H9 (cell line): ENCODE measurements at regions not wholly inside any gene's neighbourhood (a gene's known extent, or its start where the extent isn't known, plus 50 kb on each side); places are given as distances from the start of the nearest gene placed in this dataset.
"Not testable (repeated sequence)": the region's sequence is repeated elsewhere in the genome, so short reads cannot be mapped to it uniquely, and the experiment has no call there.

Experiments used
- DNase-seq: peaks from one replicate; pipeline ENCODE4 v3.0.0-alpha.2; 2017
- H2AFZ ChIP-seq: one replicate; pipeline ENCODE4 v1.6.1; 2013; ENCODE audit warnings: mild to moderate bottlenecking, low read length, control low read depth, moderate library complexity
- H2AK5ac ChIP-seq: 2 replicates; pipeline ENCODE4 v1.6.1; 2013; ENCODE audit warnings: low read length, control low read depth, mixed read lengths; ENCODE audit not compliant: insufficient read length
- H2BK120ac ChIP-seq: one replicate; pipeline ENCODE4 v1.6.1; 2013; ENCODE audit warnings: low read depth, mild to moderate bottlenecking, low read length, control low read depth, inconsistent platforms; ENCODE audit not compliant: poor library complexity, severe bottlenecking
- H2BK12ac ChIP-seq: 2 replicates; pipeline ENCODE4 v1.6.1; 2013; ENCODE audit warnings: low read length, control low read depth, mixed read lengths, low read depth; ENCODE audit not compliant: insufficient read length
- H2BK15ac ChIP-seq: 2 replicates; pipeline ENCODE4 v1.6.1; 2013; ENCODE audit warnings: low read depth, low read length, control low read depth
- H2BK20ac ChIP-seq: one replicate; pipeline ENCODE4 v1.6.1; 2013; ENCODE audit warnings: low read depth, mild to moderate bottlenecking, low read length, control low read depth, inconsistent platforms; ENCODE audit not compliant: poor library complexity, severe bottlenecking
- H2BK5ac ChIP-seq: 2 replicates; pipeline ENCODE4 v1.6.1; 2013; ENCODE audit warnings: low read length, control low read depth, mixed read lengths; ENCODE audit not compliant: insufficient read length
- H3K14ac ChIP-seq: 2 replicates; pipeline ENCODE4 v1.6.1; 2013; ENCODE audit warnings: low read length, control low read depth; ENCODE audit not compliant: insufficient read depth
- H3K18ac ChIP-seq: 2 replicates; pipeline ENCODE4 v1.6.1; 2013; ENCODE audit warnings: low read depth, mild to moderate bottlenecking, mixed read lengths, low read length, control low read depth; ENCODE audit not compliant: insufficient read length
- H3K23ac ChIP-seq: 2 replicates; pipeline ENCODE4 v1.6.1; 2013; ENCODE audit warnings: low read length, control low read depth, mixed read lengths, low read depth; ENCODE audit not compliant: insufficient read length
- H3K23me2 ChIP-seq: 2 replicates; pipeline ENCODE4 v1.6.1; 2013; ENCODE audit warnings: low read depth, mild to moderate bottlenecking, mixed read lengths, low read length, control low read depth; ENCODE audit not compliant: insufficient read length, poor library complexity, severe bottlenecking
- H3K27ac ChIP-seq: 2 replicates; pipeline ENCODE4 v1.5.1; 2013; ENCODE audit warnings: low read length, control low read depth, mixed read lengths, low read depth; ENCODE audit not compliant: insufficient read length
- H3K27me3 ChIP-seq: 2 replicates; pipeline ENCODE4 v1.6.1; 2013; ENCODE audit warnings: low read length, control low read depth, inconsistent platforms; ENCODE audit not compliant: insufficient read depth
- H3K4ac ChIP-seq: 2 replicates; pipeline ENCODE4 v1.6.1; 2013; ENCODE audit warnings: low read depth, mild to moderate bottlenecking, control low read depth, inconsistent platforms, low read length, moderate library complexity
- H3K4me1 ChIP-seq: 2 replicates; pipeline ENCODE4 v1.6.1; 2013; ENCODE audit warnings: low read length, control low read depth, inconsistent platforms; ENCODE audit not compliant: insufficient read depth
- H3K4me2 ChIP-seq: 2 replicates; pipeline ENCODE4 v1.6.1; 2013; ENCODE audit warnings: low read length, control low read depth, mixed read lengths; ENCODE audit not compliant: insufficient read length, insufficient read depth
- H3K56ac ChIP-seq: 2 replicates; pipeline ENCODE4 v1.6.1; 2013; ENCODE audit warnings: low read depth, mild to moderate bottlenecking, mixed read lengths, low read length, control low read depth; ENCODE audit not compliant: insufficient read length
- H3K79me1 ChIP-seq: 2 replicates; pipeline ENCODE4 v1.6.1; 2013; ENCODE audit warnings: low read depth, mild to moderate bottlenecking, moderate library complexity, low read length, control low read depth, inconsistent platforms; ENCODE audit not compliant: insufficient read depth, poor library complexity, severe bottlenecking
- H3K79me2 ChIP-seq: 2 replicates; pipeline ENCODE4 v1.6.1; 2013; ENCODE audit warnings: low read length, control low read depth, inconsistent platforms; ENCODE audit not compliant: insufficient read depth
- H3K9ac ChIP-seq: 2 replicates; pipeline ENCODE4 v1.6.1; 2013; ENCODE audit warnings: low read length, control low read depth, mixed read lengths; ENCODE audit not compliant: insufficient read length; ENCODE audit errors: extremely low read depth
- H3K9me3 ChIP-seq: one replicate; pipeline ENCODE4 v1.6.1; 2013; ENCODE audit warnings: low read depth, low read length, inconsistent platforms; ENCODE audit not compliant: control insufficient read depth
- H3T11ph ChIP-seq: one replicate; pipeline ENCODE4 v1.6.1; 2013; ENCODE audit warnings: mild to moderate bottlenecking, low read length, control low read depth, inconsistent platforms
- H4K20me1 ChIP-seq: one replicate; pipeline ENCODE4 v1.6.1; 2013; ENCODE audit not compliant: control insufficient read depth, insufficient read length, insufficient read depth
- H4K5ac ChIP-seq: 2 replicates; pipeline ENCODE4 v1.6.1; 2013; ENCODE audit warnings: low read depth, mild to moderate bottlenecking, mixed read lengths, low read length, control low read depth; ENCODE audit not compliant: insufficient read length
- H4K8ac ChIP-seq: replicated peaks from 2 replicates; pipeline ENCODE4 v1.6.1; 2013; ENCODE audit warnings: low read length, control low read depth, mixed read lengths, low read depth; ENCODE audit not compliant: insufficient read length
- H4K91ac ChIP-seq: 2 replicates; pipeline ENCODE4 v1.6.1; 2013; ENCODE audit warnings: low read depth, mild to moderate bottlenecking, moderate library complexity, mixed read lengths, low read length, control low read depth; ENCODE audit not compliant: insufficient read length
- H3K27ac Mint-ChIP-seq, 3 experiments: 2 replicates in 2 of 3; 3 replicates in 1 of 3; pipeline ENCODE4 v1.8.0; 2020 to 2021; ENCODE audit warnings: mixed read lengths in 3 of 3, mild to moderate bottlenecking in 1 of 3, moderate library complexity in 1 of 3
- H3K27me3 Mint-ChIP-seq: 2 replicates; pipeline ENCODE4 v1.8.0; 2021; ENCODE audit warnings: low read depth, mild to moderate bottlenecking, moderate library complexity, mixed read lengths
- H3K36me3 Mint-ChIP-seq, 3 experiments: 2 replicates in 2 of 3; 3 replicates in 1 of 3; pipeline ENCODE4 v1.8.0; 2020 to 2021; ENCODE audit warnings: low read depth in 3 of 3, mixed read lengths in 3 of 3; ENCODE audit not compliant: insufficient read depth in 1 of 3
- H3K4me1 Mint-ChIP-seq, 2 experiments: 2 replicates each; pipeline ENCODE4 v1.8.0; 2020; ENCODE audit warnings: mixed read lengths in 2 of 2
- H3K4me3 Mint-ChIP-seq, 2 experiments: 2 replicates in 1 of 2; 3 replicates in 1 of 2; pipeline ENCODE4 v1.8.0; 2020 to 2021; ENCODE audit warnings: mild to moderate bottlenecking in 2 of 2, mixed read lengths in 2 of 2, moderate library complexity in 1 of 2
- H3K9me3 Mint-ChIP-seq, 2 experiments: 2 replicates in 1 of 2; 3 replicates in 1 of 2; pipeline ENCODE4 v1.8.0; 2020; ENCODE audit warnings: mild to moderate bottlenecking in 2 of 2, mixed read lengths in 2 of 2, moderate library complexity in 1 of 2
- CTCF ChIP-seq: fragments of 200-600 bp; sonication (generic); conservative IDR thresholded peaks from 3 replicates; pipeline ENCODE4 v1.8.0; 2021; ENCODE audit warnings: antibody characterized with exemption, mild to moderate bottlenecking
- WGBS: extraction: QIAGEN DNeasy Blood & Tissue Kit; methylation state at CpG from one replicate; pipeline ENCODE4 v1.1.7; 2013; ENCODE audit warnings: missing lambda C conversion rate, low lambda C conversion rate, mixed read lengths; ENCODE audit not compliant: insufficient read length; ENCODE audit errors: extremely low coverage; 5-methylcytosine and 5-hydroxymethylcytosine counted together

GRCh38 chr1:10950316-10951172 lies 61.9 kb upstream of the TARDBP start:
- peaks cover 8% of the 10 kb centered on the region for H3K27me3 Mint-ChIP-seq
- H3K36me3 Mint-ChIP-seq, result no peaks in the 10 kb centered on the region; a peak in 1 of 7 replicates
- H3K4me3 Mint-ChIP-seq, result no peak overlapping the region
- Histone ChIP-seq H3K79me2 (no peaks in the 10 kb centered on the region), H3K23ac (no peak overlapping the region), H3K4ac (no peak overlapping the region), H3K9ac (no peak overlapping the region), H4K91ac (no peak overlapping the region), H2BK15ac (no peak overlapping the region), H3T11ph (no peak overlapping the region), H2BK12ac (no peak overlapping the region), H2BK20ac (no peak overlapping the region), H3K4me2 (no peak overlapping the region), H3K27ac (no peak overlapping the region), H3K9me3 (no peaks in the 10 kb centered on the region), H4K5ac (no peak overlapping the region), H3K79me1 (no peaks in the 10 kb centered on the region), H4K20me1 (no peaks in the 10 kb centered on the region), H2BK5ac (no peak overlapping the region), H3K56ac (no peak overlapping the region), H3K18ac (no peak overlapping the region), H4K8ac (no peak overlapping the region), H3K4me1 (no peaks in the 10 kb centered on the region), H3K27me3 (no peaks in the 10 kb centered on the region), H2AFZ (no peak overlapping the region), H2AK5ac (no peak overlapping the region), H2BK120ac (no peak overlapping the region), H3K14ac (no peak overlapping the region), H3K23me2 (no peaks in the 10 kb centered on the region)
- H3K27ac Mint-ChIP-seq, result 0 out of 7 replicates have a peak overlapping the region, but pooled peaks of 1 of the 3 experiments have one; percentile 25
- peaks cover 0 to 2% of the 10 kb centered on the region in 2 experiments; a peak in 1 of 4 replicates for H3K4me1 Mint-ChIP-seq
- H3K9me3 Mint-ChIP-seq, result no peaks in the 10 kb centered on the region
- no CpG with 5 or more reads among the region's 17 CpGs for WGBS
- DNase-seq, result no peak
- no peak for TF ChIP-seq CTCF

GRCh38 chr1:10951298-10951697 lies 61.2 kb upstream of the TARDBP start:
- H3K79me1 ChIP-seq, H2AK5ac ChIP-seq, H3K14ac ChIP-seq, H4K91ac ChIP-seq, H3K36me3 Mint-ChIP-seq, H3K4me2 ChIP-seq, H3K23ac ChIP-seq, H4K5ac ChIP-seq, H3K4me1 ChIP-seq, H3K27me3 ChIP-seq, H2BK5ac ChIP-seq, H3K4me1 Mint-ChIP-seq, H3K27me3 Mint-ChIP-seq, H3K56ac ChIP-seq, H3K9me3 Mint-ChIP-seq, H2BK12ac ChIP-seq, H3K23me2 ChIP-seq, H3K4me3 Mint-ChIP-seq, H3K9ac ChIP-seq, H3K27ac ChIP-seq, H2BK120ac ChIP-seq, H3K4ac ChIP-seq, H2BK20ac ChIP-seq, H4K8ac ChIP-seq, H3K9me3 ChIP-seq, H3T11ph ChIP-seq, H4K20me1 ChIP-seq, H2BK15ac ChIP-seq, H3K27ac Mint-ChIP-seq, H3K79me2 ChIP-seq, DNase-seq, H2AFZ ChIP-seq, H3K18ac ChIP-seq: not testable (repeated sequence)
- WGBS, result no CpG with 5 or more reads among the region's 7 CpGs
